GM21360 (cell line): ENCODE measurements at regions not wholly inside any gene's neighbourhood (a gene's known extent, or its start where the extent isn't known, plus 50 kb on each side); places are given as distances from the start of the nearest gene placed in this dataset.

Experiments
- ATAC-seq: cut with Tn5 transposase; IDR thresholded peaks from one replicate; pipeline ENCODE4 v1.9.1; 2021; ENCODE audit warnings: mild to moderate bottlenecking, moderate library complexity; ENCODE audit not compliant: unreplicated experiment

DNA sequence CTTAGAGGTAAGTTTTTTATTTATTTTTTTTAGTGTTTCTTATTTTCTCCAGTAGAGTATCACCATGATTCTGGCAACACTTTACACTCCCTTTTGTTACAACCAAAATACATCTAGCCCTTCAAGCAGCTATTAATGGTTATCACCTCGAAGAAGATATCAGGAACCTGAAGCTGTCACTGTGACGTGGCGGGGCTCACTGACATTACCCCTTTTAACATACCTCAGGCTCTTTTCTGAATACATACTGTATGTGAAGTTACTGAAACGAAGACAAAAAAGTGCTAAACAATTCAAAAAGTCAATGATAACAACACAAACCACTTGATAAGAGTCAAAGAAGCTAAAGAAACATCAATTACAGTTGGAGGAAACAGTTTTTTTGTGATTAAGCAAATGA, 1218.7 kb downstream of the EFNB2 start:
- ATAC-seq, result no peak

DNA sequence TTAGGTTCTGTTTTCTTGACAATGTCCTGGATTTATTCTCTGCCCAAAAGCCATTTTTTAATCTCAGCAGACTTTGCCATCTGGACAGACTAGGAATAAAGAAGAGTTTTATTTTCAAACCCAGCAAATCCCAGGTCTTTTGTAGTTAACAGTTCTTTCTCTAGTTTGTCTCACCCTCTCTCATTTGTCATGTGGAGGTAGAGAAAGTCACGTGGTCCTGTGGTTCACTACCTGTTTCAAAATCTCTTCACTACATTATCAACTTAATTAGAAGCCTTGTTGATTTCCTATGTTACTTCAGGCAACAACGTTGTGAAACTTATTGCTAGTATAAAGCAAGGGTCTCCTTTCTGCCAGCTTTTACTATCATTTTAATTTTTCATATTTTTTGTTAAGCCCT, 1222.6 kb downstream of the EFNB2 start:
- no peak for ATAC-seq

DNA sequence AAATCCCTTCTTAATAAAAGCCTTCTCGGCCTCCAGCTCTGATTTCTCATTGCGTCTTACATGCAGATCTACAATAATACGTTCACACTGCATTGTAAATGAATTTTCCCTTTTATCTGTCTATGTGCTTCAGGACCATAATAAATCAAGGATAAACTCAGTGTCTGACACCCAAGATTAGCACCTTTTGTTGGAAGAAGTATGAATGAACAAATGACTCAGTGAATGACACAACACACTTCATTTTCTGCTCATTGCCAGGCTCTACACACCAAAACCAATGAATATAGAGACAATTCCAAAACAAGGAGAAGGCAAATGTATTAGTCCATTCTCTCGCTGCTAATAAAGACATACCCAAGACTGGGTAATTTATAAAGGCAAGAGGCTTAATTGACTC, 1224.4 kb downstream of the EFNB2 start:
- no peak for ATAC-seq

DNA sequence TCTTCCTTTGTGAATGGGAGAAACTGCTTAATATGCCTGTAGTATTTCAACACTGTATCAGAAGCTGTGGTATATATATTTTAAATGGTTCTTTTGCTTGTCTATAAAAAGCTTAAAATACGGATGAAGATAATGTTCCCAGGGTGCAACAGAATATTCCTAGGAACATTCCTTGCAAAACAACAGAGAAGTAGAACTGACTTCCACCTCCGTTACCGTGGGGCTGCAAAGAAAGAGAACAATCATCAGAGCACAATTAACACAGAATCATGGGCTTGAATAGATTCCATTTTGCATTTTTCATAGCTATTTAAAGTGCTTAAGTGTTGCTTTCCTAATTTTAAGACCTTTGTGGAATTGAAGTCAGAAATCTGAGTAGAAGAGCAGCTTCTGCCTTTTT, 1227.7 kb downstream of the EFNB2 start:
- ATAC-seq, result no peak

DNA sequence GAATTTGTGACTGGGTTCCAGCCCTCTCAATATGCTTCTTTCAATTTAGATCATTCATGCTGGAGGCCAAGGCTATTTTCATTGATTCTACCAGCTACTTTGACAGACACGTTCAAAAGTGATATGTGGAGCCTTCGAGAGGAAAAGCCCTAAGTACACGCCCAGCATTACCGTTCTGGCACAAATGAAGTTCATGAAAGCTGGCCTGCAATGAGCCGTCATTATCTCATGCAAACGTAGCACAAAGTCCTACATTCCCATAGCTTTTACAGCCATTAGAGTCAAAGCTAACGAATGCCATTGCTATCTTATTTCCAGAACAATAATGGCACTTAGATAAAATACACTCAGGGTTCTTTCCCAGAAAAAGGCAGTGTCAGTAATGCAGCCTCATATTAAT, 1237.6 kb downstream of the EFNB2 start:
- ATAC-seq, result no peak

DNA sequence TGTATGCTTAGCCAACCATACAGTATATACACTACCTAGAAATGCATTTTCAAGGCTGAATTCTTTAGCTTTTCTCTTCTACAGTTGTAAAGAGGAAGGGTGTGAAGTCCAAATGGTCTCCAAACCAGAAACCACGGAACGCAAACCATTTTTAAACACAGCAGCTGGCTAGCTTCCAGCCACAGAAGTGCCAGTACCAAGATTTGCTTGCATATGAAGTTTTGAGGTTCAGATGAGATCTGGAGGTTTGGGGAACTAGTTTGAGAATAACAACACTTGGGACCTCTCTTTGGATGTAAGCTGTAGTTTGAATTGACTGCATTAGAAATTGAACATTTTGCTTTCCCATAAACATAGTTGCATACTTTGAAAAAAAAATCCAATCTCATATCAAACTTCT, 1243.5 kb downstream of the EFNB2 start:
- ATAC-seq, result no peak

DNA sequence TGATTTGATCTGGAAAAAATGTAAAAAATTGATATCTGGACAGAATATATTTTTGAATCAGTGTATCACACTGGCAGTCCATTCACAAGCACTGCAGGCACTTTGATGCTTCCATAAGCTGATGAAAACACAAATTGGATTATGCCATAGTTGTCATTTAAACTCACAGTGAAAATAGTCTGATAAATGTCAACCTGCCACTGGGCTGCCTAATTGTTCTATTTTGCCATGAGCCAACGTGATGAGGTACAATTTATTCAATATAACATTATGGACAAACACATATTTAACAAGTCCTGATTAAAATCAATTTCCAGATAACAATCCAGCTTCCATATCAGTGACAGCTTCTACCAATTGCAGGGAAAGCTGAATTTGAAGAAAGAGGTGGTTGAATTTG, 1244.9 kb downstream of the EFNB2 start:
- no peak for ATAC-seq

DNA sequence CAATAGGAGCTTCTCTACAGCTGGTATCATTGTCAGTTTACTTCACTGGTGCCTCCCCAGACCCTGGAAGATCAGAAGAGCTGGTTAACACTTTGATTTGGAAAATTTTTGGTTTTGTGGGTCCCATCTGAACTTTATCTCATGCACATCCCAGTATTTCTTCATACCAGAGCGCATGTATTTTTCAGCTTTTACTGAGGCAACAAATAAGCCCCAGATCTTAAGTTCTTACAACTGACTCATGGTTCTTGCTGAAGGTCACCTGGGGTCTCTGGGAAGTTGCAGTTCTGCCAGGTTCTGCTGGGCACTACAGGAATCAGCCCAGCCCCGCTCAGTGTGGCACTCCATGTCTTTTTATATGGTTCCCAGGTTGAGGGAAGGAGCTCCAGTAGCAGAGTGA, 1249.9 kb downstream of the EFNB2 start:
- ATAC-seq, result no peak

DNA sequence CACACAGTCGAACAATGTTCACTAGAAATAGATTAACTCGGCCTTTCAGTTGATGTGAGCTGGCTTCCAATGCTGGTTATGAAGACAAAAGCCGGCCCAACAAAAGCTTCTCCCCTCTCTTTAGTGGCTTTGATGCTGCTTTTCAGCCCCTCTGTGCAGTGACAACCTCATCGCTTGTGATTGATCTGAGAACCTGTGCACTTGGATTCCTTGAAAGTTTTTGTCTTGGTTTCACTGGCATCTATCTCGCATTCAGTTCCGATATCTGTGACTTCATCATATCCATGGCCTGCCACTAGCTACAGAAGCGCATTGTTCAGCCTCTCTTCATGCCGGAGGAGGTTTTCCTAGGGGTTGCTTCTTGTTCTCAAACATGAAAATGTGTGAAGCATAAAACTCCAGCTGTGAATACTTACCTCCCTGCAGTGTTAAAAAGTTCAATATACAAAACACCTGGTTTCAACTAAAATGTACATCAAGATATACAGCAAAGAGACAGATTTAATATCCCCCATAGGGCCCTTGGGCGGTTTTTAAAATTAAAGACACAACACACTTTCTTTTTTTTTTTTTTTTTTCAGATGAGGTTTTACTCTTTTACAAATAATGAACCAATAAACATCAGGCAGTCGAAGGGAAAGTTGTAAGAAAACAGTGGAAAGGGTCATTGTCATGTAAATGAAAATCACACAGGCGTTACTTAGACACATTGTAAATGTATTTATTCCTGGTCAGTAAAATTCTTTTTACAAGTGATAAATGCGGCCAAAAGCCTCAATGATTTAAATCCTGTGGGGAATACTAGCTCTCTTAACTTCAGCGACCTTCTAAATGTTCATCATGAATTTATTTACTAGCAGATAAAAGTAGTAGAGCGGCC, 1252.8 kb downstream of the EFNB2 start:
- no peak for ATAC-seq

DNA sequence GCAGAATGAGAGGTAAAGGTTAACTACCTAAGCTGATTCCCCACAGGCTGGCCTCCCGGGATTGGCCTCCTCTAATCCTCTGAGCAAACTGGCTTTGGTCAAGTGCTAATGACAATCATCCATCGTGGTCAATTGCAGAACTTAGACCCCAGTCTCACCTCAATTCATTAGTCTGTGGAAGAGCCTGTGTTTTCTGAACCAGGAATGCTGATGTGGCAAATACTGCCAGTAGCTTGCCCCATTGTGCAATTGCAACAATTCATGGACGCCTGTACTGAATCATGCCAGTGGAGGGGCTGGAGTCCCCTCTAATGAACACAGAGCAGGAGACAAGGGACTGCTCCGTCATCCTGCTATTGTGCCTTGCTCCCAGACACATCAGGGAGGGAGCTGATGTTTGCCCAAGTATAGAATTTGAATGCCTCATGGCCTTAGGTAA, 1256.5 kb downstream of the EFNB2 start:
- no peak for ATAC-seq

DNA sequence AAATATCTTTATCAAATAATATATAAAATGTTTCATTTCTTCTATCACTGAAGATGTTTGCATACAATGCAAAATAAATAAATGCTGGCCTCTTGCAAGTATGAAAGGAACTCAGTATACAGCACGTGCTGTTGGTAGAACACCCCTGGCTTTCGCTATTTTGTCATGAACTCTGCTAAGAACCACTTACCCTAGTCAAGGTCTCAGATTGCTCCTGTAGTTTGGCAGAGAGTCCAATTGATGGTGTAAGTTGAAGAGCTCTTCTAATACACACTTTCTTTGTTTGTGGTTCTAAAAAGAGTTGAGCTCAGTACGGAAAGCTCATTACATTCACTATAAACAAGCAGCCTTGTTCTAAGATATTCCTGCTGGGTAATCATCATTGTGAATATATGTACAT, 1258.9 kb downstream of the EFNB2 start:
- ATAC-seq, result no peak

DNA sequence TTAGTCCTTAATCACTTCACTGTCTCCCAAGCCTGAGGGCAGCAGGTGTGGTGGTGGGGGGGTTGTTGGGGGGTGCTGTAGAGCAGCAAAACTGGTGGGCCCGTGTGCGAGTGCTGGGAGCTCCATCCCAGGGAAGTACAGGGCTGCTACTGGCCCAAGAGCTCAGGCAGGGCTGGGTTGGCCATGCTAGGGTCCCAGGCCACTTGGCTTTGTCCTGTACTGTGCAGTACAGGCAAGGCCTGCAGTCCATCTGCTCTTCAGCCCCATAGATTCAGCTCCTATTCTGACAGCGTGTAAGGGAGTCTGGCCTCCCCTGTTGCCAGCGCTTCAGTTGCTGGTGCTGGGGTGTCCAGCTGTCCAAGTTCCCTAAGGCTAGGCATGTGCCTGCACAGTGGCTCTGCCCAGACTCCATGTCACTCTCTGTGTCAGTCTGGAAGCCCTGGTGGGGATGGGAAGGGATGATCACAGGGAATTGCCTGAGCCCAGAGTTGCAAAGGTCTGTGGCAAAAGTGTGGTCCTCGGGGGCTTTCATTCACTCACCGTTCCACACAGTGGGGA, 1261.7 kb downstream of the EFNB2 start:
- no peak for ATAC-seq

DNA sequence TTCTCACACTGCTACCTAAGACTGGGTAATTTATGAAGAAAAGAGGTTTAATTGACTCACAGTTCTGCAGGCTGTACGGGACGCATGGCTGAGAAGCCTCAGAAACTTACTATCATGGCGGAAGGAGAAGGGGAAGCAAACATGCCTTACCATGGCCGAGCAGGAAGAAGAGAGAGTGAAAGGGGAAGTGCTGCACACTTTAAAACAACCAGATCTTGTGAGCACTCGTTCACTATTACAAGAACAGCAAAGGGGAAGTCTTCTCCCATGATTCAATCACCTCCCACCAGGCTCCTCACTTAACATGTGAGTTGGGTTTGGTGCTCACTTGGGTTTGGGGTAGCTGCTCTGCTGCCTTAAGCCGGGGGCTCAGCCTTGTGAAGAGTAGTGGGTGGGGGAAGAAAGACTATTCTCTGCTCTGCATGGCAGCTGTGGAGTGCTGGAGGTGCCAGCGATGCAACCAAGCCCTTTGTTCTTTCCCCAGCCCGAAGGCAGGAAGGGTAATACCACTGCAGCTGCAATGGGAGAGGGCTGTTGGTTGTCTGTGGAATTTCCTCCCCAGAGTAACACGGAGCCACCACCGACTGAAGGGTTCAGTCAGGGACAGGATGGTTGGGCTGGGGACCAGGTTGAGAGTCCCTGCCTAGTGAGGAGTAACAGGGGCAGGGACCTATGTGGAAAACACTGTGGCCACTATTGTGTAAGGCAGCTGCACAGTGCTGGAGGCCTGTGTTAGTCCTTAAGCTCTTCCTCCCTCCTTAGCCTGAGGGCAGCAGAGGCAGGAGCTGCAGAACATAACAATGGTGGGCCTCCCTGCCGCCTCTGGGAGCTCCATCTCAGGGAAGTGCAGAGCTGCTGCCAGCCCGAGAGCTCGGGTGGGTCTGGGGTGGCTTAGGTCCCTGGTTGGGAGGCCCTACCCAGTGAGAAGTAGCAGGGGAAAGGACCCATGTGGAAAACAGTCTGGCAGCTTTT, 1262.5 kb downstream of the EFNB2 start:
- no peak for ATAC-seq

DNA sequence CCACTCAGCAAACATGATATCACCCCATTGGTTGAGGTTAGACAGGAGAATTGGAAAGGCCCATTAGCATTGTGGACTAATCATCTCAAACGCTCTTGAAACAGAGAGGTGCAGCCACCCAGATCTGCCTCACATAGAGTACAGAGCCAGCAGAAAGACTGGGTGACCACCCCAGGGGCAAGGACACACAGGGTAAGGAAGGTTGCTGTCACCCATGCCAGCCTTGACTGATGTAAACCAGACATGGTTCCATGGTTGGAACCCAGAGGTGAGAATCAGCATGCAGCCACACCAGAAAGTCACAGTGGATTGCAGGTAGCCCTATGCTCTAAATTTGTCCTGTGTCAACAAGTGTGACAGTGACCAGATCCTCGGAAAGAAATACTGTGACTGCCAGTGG, 1268.8 kb downstream of the EFNB2 start:
- no peak for ATAC-seq

DNA sequence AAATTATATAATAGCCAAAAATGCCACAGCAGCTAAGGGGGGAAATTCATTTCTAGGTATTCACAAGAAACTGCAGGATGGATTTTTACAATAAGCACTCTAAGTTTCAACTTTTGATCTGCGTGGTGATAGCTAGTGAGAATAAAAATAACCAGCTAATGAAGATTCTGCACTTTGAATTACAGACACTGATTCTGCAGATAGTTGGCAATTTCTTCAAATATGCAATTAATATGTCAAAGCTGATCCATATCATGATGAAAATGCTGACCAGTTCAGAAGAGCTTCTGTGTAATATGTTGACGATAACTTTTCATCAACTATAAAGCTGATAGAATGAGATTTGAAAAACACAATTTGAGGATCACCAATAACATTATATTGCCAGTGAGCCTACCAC, 1272.9 kb downstream of the EFNB2 start:
- ATAC-seq, result no peak

DNA sequence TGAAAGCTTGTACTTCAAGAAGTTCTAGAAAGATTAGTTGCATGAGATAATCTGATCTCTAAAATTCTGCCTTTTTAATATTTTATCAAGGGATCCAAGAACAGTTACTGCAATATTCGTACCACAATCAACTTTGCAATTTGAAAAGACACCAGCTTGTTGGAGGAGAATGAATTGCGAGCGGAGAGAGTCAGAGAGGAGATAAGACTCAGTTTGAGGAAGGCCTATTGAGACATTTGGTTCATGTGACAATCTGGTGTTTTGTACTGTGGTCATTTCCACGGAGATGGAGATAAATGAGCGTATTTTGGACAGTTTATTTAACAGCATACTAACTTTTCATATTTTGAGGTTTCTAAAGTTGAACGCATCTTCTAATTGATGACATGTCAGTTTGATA, 1276.0 kb downstream of the EFNB2 start:
- ATAC-seq, result no peak

DNA sequence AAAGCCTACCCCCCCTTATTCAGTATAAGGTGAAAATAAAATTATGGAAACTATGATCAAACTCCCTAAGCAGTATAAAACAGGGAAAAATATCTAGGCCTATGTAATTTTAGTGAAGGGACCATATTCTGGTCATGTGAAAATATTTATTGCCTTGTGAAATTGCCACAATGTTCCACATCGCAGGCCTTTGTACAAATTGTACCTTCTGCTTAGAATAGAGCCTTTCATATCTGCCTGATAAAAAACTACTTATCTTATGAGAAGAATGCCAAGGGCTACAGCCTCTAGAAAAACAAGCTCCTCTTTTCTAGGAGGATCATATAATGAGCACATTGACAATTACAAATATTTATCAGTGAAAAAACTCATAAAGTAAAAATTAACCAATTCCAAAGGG, 1280.0 kb downstream of the EFNB2 start:
- ATAC-seq, result no peak

DNA sequence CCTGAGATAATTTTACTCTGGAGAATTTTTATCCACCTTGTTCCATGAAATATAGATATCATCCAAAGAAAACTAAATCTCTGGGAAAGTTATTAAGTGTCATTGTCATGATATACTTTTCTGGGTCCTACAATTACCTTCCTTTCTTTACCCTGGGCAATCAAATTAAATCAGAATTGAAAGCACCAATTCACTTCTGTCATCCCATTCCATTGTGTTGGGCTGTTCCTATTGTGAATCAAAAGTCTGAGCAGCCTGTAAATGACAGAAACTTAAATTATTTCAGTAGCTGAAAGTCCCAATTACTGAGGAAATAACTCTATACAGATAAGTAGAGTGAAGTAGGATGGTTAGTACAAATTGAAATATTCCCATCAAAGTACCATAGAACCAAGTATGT, 1284.2 kb downstream of the EFNB2 start:
- no peak for ATAC-seq

DNA sequence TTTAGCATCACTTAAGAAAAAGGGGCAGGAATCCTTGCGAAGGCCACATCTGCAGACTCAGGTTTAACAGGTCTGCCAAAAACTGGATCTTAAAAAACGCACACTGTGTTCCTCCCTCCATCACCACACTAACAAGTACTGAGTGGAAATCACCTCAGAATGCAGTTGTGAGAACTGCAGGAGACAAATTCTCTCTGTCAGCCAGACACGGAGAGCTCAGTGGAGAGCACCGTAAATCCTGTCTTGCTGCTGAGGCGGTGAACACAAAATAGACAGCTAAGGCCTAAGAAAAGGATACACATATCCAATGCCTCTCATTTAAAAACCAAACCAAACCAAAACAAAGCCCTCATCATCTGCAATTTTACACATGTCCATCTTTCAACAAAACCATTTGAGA, 1287.6 kb downstream of the EFNB2 start:
- ATAC-seq, result no peak

DNA sequence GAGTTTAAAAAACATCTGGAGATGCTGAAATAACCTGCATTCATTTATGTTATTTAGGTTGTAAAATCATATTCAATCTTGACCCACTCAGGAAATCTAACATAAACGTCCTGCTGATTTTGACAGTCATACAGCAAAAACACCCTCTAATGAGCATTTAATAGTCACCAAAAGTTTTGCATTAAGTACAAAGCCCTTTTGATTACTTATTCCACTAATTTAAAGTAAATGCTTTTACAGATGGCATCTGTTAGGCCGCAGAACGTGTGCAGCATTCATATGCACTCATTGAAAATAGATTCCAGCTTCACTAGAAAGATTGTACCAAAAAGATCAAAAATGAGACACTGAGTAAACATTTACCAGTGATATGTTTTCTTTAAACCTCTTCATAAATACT, 1295.1 kb downstream of the EFNB2 start:
- ATAC-seq, result no peak

DNA sequence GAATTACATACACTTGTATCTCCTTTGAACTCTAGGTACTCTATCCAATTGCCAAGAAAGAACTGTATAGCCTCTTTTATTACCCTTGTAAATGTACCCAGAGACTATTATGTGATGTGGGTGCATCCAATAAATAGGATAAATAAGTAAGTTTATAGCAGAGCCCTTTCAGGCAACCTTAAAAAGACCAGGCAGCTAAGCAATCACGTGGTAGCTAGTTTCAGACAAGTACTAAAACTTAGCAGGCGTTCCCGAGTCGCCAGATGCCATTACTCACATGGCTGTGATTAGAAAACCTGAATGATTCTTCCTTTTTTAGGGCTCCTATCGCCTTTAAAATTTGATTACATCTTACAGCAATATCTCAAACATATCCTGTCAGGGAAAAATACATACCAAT, 1303.0 kb downstream of the EFNB2 start:
- no peak for ATAC-seq

DNA sequence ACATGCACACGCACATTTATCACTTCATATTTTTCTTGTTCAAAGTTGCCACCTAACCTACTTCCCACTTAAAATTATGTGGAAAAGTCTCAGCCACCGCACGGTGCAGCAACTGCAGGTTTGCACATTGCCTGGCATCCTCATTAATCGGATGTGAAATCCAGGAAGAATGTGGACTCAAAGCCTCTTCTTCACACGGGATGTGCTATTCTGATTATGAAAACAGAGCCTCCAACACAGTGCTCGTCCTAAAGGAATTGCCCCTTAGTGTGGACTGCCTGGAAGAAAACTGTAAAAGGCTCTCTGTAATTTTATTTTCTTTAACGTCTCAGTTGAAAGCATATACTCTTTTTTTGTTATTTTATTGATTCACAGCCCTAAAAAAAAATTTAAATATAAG, 1303.5 kb downstream of the EFNB2 start:
- no peak for ATAC-seq
